ENCODE measurements at regions not wholly inside any gene's neighbourhood (a gene's known extent, or its start where the extent isn't known, plus 50 kb on each side); places are given as distances from the start of the nearest gene placed in this dataset.

DNA sequence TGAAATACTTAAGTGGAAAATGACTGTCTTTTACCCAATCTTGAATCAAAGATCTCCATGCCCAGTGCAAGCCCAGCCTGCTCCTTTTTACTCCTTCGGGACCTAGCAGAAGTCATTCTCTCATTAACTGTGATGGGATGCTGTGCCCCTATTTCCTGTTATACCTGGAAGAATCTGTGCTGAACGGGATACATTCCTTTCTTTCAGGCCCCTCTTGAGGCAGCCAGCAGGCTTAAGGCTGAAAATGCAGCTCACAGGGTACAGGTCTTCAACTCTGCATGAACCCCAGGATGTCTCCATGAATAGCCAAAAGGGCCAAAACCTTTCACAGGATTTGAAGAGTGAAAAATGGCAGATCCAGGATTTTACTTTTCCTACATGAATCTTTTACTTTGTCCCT is 784.8 kb upstream of the KLHL29 start (continued):
- TF ChIP-seq ZNF18 (tag by site-specific recombination; IDR thresholded peaks at IDR 0.05), result no peak

GRCh38 chr2:22600999-22601398 is 784.0 kb upstream of the KLHL29 start:
- TF ChIP-seq ZNF174 (tag by site-specific recombination; IDR thresholded peaks at IDR 0.05) (no peak), KLF9 (tag by site-specific recombination; IDR thresholded peaks at IDR 0.05; ENCODE audit: low read depth) (no peak)
- Histone ChIP-seq H3K4me1 (ENCODE audit: control insufficient read depth, insufficient read depth, low read length) (no peaks in the 10 kb centered on the region), H3K4me3 (ENCODE audit: low read depth, low read length) (no peak overlapping the region), H3K9me3 (ENCODE audit: control insufficient read depth, insufficient read depth, low read depth, low read length) (no peaks in the 10 kb centered on the region), H3K36me3 (ENCODE audit: control insufficient read depth in 2 of 2, insufficient read depth in 1 of 2, low read length in 2 of 2) (no peaks in the 10 kb centered on the region), H3K27ac (ENCODE audit: extremely low read depth, low read depth, low read length) (no peak overlapping the region)
- POLR2A ChIA-PET, result no interaction called here
- CTCF ChIA-PET, result no interaction called here

GRCh38 chr2:22604136-22604535 is 780.8 kb upstream of the KLHL29 start:
- TF ChIP-seq SALL2 (tag by site-specific recombination; IDR thresholded peaks at IDR 0.05; ENCODE audit: borderline replicate concordance), result no peak
- no peak for TF ChIP-seq ZNF792 (tag by site-specific recombination; IDR thresholded peaks at IDR 0.05)
- no peak for TF ChIP-seq ZNF133 (tag by site-specific recombination; IDR thresholded peaks at IDR 0.05)
- no peak for TF ChIP-seq SP2 (tag by site-specific recombination; IDR thresholded peaks at IDR 0.05)
- no peaks in the 10 kb centered on the region for H3K36me3 ChIP-seq (ENCODE audit: control insufficient read depth in 2 of 2, insufficient read depth in 1 of 2, low read length in 2 of 2)
- CTCF ChIA-PET, result no interaction called here
- H3K27ac ChIP-seq (ENCODE audit: extremely low read depth, low read depth, low read length), result no peak overlapping the region
- H3K9me3 ChIP-seq (ENCODE audit: control insufficient read depth, insufficient read depth, low read depth, low read length), result no peaks in the 10 kb centered on the region
- no peak overlapping the region for H3K4me3 ChIP-seq (ENCODE audit: low read depth, low read length)
- H3K4me1 ChIP-seq (ENCODE audit: control insufficient read depth, insufficient read depth, low read length), result no peaks in the 10 kb centered on the region
- POLR2A ChIA-PET, result no interaction called here

DNA sequence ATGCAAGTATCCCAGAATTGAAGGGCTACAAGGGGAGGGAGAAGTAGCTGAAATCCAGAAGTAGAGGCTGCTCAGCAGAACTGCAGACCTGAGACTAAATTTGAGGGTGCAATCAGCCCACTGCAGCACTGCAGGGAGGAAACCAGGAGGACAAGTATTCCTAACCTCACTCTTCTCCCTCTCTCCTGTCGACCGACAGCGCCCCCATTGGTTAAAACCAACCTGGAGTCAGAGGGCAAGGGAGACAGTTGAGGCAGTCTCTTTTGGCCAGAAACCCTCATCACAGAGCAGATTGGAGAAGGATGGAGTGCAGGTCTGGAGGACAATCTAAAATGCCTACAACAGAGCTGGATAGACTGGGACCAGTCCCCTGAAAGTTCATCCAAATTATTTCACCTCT is 768.9 kb upstream of the KLHL29 start:
- no peak overlapping the region for H3K27ac ChIP-seq (ENCODE audit: extremely low read depth, low read depth, low read length)
- TF ChIP-seq ZNF544 (tag by site-specific recombination; IDR thresholded peaks at IDR 0.05) (no peak), ZNF274 (IDR thresholded peaks at IDR 0.05; ENCODE audit: low read length) (no peak), ZNF274 (tag by site-specific recombination; IDR thresholded peaks at IDR 0.05; ENCODE audit: borderline replicate concordance) (no peak), ZNF704 (tag by site-specific recombination; IDR thresholded peaks at IDR 0.05) (no peak), ZSCAN23 (tag by site-specific recombination; IDR thresholded peaks at IDR 0.05) (no peak), HOXD13 (CRISPR knock-in tag; IDR thresholded peaks at IDR 0.05; ENCODE audit: borderline replicate concordance) (no peak), ZNF366 (tag by site-specific recombination; conservative IDR thresholded peaks at IDR 0.05) (no peak), ZNF645 (tag by site-specific recombination; IDR thresholded peaks at IDR 0.05) (no peak), ZNF76 (tag by site-specific recombination; IDR thresholded peaks at IDR 0.05; ENCODE audit: borderline replicate concordance, low read depth) (no peak)
- H3K4me1 ChIP-seq (ENCODE audit: control insufficient read depth, insufficient read depth, low read length), result no peaks in the 10 kb centered on the region
- no peak overlapping the region for H3K4me3 ChIP-seq (ENCODE audit: low read depth, low read length)
- no peaks in the 10 kb centered on the region for H3K9me3 ChIP-seq (ENCODE audit: control insufficient read depth, insufficient read depth, low read depth, low read length)
- CTCF ChIA-PET, result no interaction called here
- no peaks in the 10 kb centered on the region for H3K36me3 ChIP-seq (ENCODE audit: control insufficient read depth in 2 of 2, insufficient read depth in 1 of 2, low read length in 2 of 2)
- POLR2A ChIA-PET, result no interaction called here

Measured in HEK293 (cell line).